GM19328 (cell line): ENCODE measurements at regions not wholly inside any gene's neighbourhood (a gene's known extent, or its start where the extent isn't known, plus 50 kb on each side); places are given as distances from the start of the nearest gene placed in this dataset.

Experiments
- ATAC-seq: cut with Tn5 transposase; IDR thresholded peaks from one replicate; pipeline ENCODE4 v1.9.1; 2021; ENCODE audit warnings: mild to moderate bottlenecking, moderate library complexity; ENCODE audit not compliant: unreplicated experiment

GRCh38 chr9:105142406-105143135, 101.9 kb upstream of the SLC44A1 start:
- ATAC-seq: no peak

GRCh38 chr9:105143136-105143430, 101.4 kb upstream of the SLC44A1 start:
- no peak for ATAC-seq

GRCh38 chr9:105144076-105144475, 100.4 kb upstream of the SLC44A1 start:
- no peak for ATAC-seq

GRCh38 chr9:105144841-105145240, 99.6 kb upstream of the SLC44A1 start:
- ATAC-seq: no peak

- ATAC-seq: no peak
Measured at GRCh38 chr9:105146677-105147076, 97.8 kb upstream of the SLC44A1 start.

- no peak for ATAC-seq
Measured at GRCh38 chr9:105147110-105147871, 97.2 kb upstream of the SLC44A1 start.

GRCh38 chr9:105148328-105149006, 96.0 kb upstream of the SLC44A1 start:
- no peak for ATAC-seq

GRCh38 chr9:105150991-105151685, 93.3 kb upstream of the SLC44A1 start:
- ATAC-seq: no peak

- ATAC-seq: no peak
Measured at GRCh38 chr9:105151686-105151995, 92.8 kb upstream of the SLC44A1 start.

- no peak for ATAC-seq
Measured at GRCh38 chr9:105154723-105155191, 89.7 kb upstream of the SLC44A1 start.

GRCh38 chr9:105157171-105157583, 87.3 kb upstream of the SLC44A1 start:
- ATAC-seq: no peak

- no peak for ATAC-seq
Measured at GRCh38 chr9:105158020-105158419, 86.4 kb upstream of the SLC44A1 start.

GRCh38 chr9:105158898-105159297, 85.6 kb upstream of the SLC44A1 start:
- ATAC-seq: no peak

GRCh38 chr9:105168870-105169319, 75.6 kb upstream of the SLC44A1 start:
- ATAC-seq: no peak

- ATAC-seq: no peak
Measured at GRCh38 chr9:105171076-105171475, 73.4 kb upstream of the SLC44A1 start.

GRCh38 chr9:105171589-105171988, 72.9 kb upstream of the SLC44A1 start:
- ATAC-seq: no peak

- no peak for ATAC-seq
Measured at GRCh38 chr9:105172436-105172835, 72.0 kb upstream of the SLC44A1 start.

GRCh38 chr9:105173306-105173705, 71.1 kb upstream of the SLC44A1 start:
- ATAC-seq: no peak

GRCh38 chr9:105173826-105174225, 70.6 kb upstream of the SLC44A1 start:
- ATAC-seq: no peak

- no peak for ATAC-seq
Measured at GRCh38 chr9:105176194-105176593, 68.3 kb upstream of the SLC44A1 start.

- ATAC-seq: no peak
Measured at GRCh38 chr9:105178076-105178475, 66.4 kb upstream of the SLC44A1 start.
